PC-9 (cell line): ENCODE measurements at regions not wholly inside any gene's neighbourhood (a gene's known extent, or its start where the extent isn't known, plus 50 kb on each side); places are given as distances from the start of the nearest gene placed in this dataset.

Experiments used
- CTCF ChIP-seq: fragments of 200-600 bp; sonication (generic); conservative IDR thresholded peaks from 2 replicates; pipeline ENCODE4 v1.6.1; 2017; ENCODE audit warnings: mixed run types, antibody characterized with exemption, mild to moderate bottlenecking, moderate library complexity
- EZH2 ChIP-seq: fragments of 200-600 bp; sonication (generic); IDR thresholded peaks from 2 replicates; pipeline ENCODE4 v1.8.0; 2017; ENCODE audit warnings: antibody characterized with exemption, low read depth

GRCh38 chrX:1717373-1717772 lies 102.5 kb downstream of the ASMT start:
- no peak for TF ChIP-seq CTCF
- TF ChIP-seq EZH2, result no peak
